GM23338 (cell line): ENCODE measurements at regions not wholly inside any gene's neighbourhood (a gene's known extent, or its start where the extent isn't known, plus 50 kb on each side); places are given as distances from the start of the nearest gene placed in this dataset.

Experiments
- ATAC-seq: fragments of 200-7000 bp; cut with Tn5 transposase; 3 replicates; pipeline ENCODE4 v1.9.1; 2020
- DNase-seq: peaks from one replicate; pipeline ENCODE4 v3.0.0-alpha.2; 2015; ENCODE audit warnings: low spot score
- H2AFZ ChIP-seq: fragments of 200-600 bp; sonication (generic); 2 replicates; pipeline ENCODE4 v1.8.0; 2016; ENCODE audit warnings: antibody characterized with exemption, mild to moderate bottlenecking, moderate library complexity
- H3F3A ChIP-seq: fragments of 200-600 bp; sonication (generic); replicated peaks from 2 replicates; pipeline ENCODE4 v1.8.0; 2017; ENCODE audit warnings: antibody characterized with exemption, mixed run types, low read depth
- H3K27ac ChIP-seq: fragments of 200-600 bp; sonication (generic); 2 replicates; pipeline ENCODE4 v1.6.1; 2016; ENCODE audit warnings: low read depth
- H3K27me3 ChIP-seq: fragments of 200-600 bp; sonication (generic); 2 replicates; pipeline ENCODE4 v1.8.0; 2016; ENCODE audit warnings: mild to moderate bottlenecking, mixed run types, moderate library complexity; ENCODE audit not compliant: insufficient read depth
- H3K36me3 ChIP-seq: fragments of 200-600 bp; sonication (generic); 2 replicates; pipeline ENCODE4 v1.8.0; 2016; ENCODE audit warnings: mild to moderate bottlenecking; ENCODE audit not compliant: insufficient read depth
- H3K4me1 ChIP-seq: fragments of 200-600 bp; sonication (generic); 2 replicates; pipeline ENCODE4 v1.8.0; 2016; ENCODE audit warnings: mild to moderate bottlenecking, moderate library complexity; ENCODE audit not compliant: insufficient read depth
- H3K4me2 ChIP-seq: fragments of 200-600 bp; sonication (generic); 2 replicates; pipeline ENCODE4 v1.7.1; 2017; ENCODE audit warnings: mixed run types
- H3K4me3 ChIP-seq: fragments of 200-600 bp; sonication (generic); 2 replicates; pipeline ENCODE4 v1.6.1; 2016; ENCODE audit warnings: mixed run types
- H3K79me2 ChIP-seq: fragments of 200-600 bp; sonication (generic); replicated peaks from 2 replicates; pipeline ENCODE4 v1.8.0; 2017; ENCODE audit warnings: mild to moderate bottlenecking; ENCODE audit not compliant: insufficient read depth
- H3K9me2 ChIP-seq: fragments of 200-600 bp; sonication (generic); 2 replicates; pipeline ENCODE4 v1.8.0; 2017; ENCODE audit not compliant: insufficient read depth
- H4K20me1 ChIP-seq: fragments of 200-600 bp; sonication (generic); replicated peaks from 2 replicates; pipeline ENCODE4 v1.8.0; 2017; ENCODE audit warnings: mild to moderate bottlenecking; ENCODE audit not compliant: insufficient read depth
- H3K27ac Mint-ChIP-seq: 2 replicates; pipeline ENCODE4 v1.8.0; 2020; ENCODE audit warnings: inconsistent platforms, mild to moderate bottlenecking, moderate library complexity, mixed read lengths
- H3K27me3 Mint-ChIP-seq: 3 replicates; pipeline ENCODE4 v1.8.0; 2022; ENCODE audit warnings: low read depth, mild to moderate bottlenecking, moderate library complexity, mixed read lengths, inconsistent platforms; ENCODE audit not compliant: insufficient read depth, poor library complexity
- H3K36me3 Mint-ChIP-seq: 3 replicates; pipeline ENCODE4 v1.8.0; 2021; ENCODE audit warnings: low read depth, mild to moderate bottlenecking, inconsistent platforms, moderate library complexity, mixed read lengths
- H3K4me1 Mint-ChIP-seq: 3 replicates; pipeline ENCODE4 v1.8.0; 2020; ENCODE audit warnings: mild to moderate bottlenecking, inconsistent platforms, mixed read lengths
- H3K4me3 Mint-ChIP-seq: 3 replicates; pipeline ENCODE4 v1.8.0; 2021; ENCODE audit warnings: moderate library complexity, mild to moderate bottlenecking, inconsistent platforms, mixed read lengths
- H3K9me3 Mint-ChIP-seq: 3 replicates; pipeline ENCODE4 v1.8.0; 2020; ENCODE audit warnings: moderate library complexity, mild to moderate bottlenecking, inconsistent platforms, mixed read lengths
- CREB1 ChIP-seq: fragments of 250-450 bp; sonication (Bioruptor Pico); IDR thresholded peaks from 2 replicates; pipeline ENCODE4 v1.5.0; 2020; ENCODE audit warnings: low read depth, mild to moderate bottlenecking, moderate library complexity
- EZH2 ChIP-seq: fragments of 200-600 bp; sonication (generic); IDR thresholded peaks from one replicate; pipeline ENCODE4 v1.8.0; 2017; ENCODE audit warnings: antibody characterized with exemption, mild to moderate bottlenecking, low read depth; ENCODE audit not compliant: unreplicated experiment
- EZH2phosphoT487 ChIP-seq: fragments of 200-600 bp; sonication (generic); IDR thresholded peaks from one replicate; pipeline ENCODE4 v1.8.1; 2018; ENCODE audit warnings: antibody characterized with exemption; ENCODE audit not compliant: unreplicated experiment
- JUNB ChIP-seq: IDR thresholded peaks from one replicate; pipeline ENCODE4 v1.6.1; 2016; ENCODE audit warnings: antibody characterized with exemption; ENCODE audit not compliant: unreplicated experiment
- NANOG ChIP-seq: IDR thresholded peaks from 2 replicates; pipeline ENCODE4 v1.6.1; 2016; ENCODE audit warnings: antibody characterized with exemption, borderline replicate concordance
- POLR2AphosphoS5 ChIP-seq: IDR thresholded peaks from 2 replicates; pipeline ENCODE4 v1.6.1; 2016; ENCODE audit warnings: antibody characterized with exemption, low read depth
- REST ChIP-seq: IDR thresholded peaks from one replicate; pipeline ENCODE4 v1.6.1; 2018; ENCODE audit warnings: antibody characterized with exemption; ENCODE audit not compliant: unreplicated experiment
- STAT1 ChIP-seq: IDR thresholded peaks from one replicate; pipeline ENCODE4 v1.6.1; 2016; ENCODE audit warnings: antibody characterized with exemption; ENCODE audit not compliant: unreplicated experiment
- ZNF114 ChIP-seq: fragments of 250-450 bp; sonication (Bioruptor Pico); IDR thresholded peaks from 2 replicates; pipeline ENCODE4 v1.5.0; 2020; ENCODE audit warnings: mild to moderate bottlenecking, moderate library complexity
- ZNF331 ChIP-seq: fragments of 250-450 bp; sonication (Bioruptor Pico); IDR thresholded peaks from 2 replicates; pipeline ENCODE4 v1.5.0; 2020; ENCODE audit warnings: low read depth, mild to moderate bottlenecking, moderate library complexity
- TF ChIP-seq, protein P1 (sequence below): IDR thresholded peaks from 2 replicates; pipeline ENCODE4 v1.6.1; 2016; ENCODE audit warnings: antibody characterized with exemption
- TF ChIP-seq, protein P2 (sequence below), 2 experiments: fragments of 200-600 bp in 1 of 2; sonication (generic) in 1 of 2; conservative IDR thresholded peaks; 2 replicates each; pipeline versions ENCODE4 v1.5.1 to v1.6.1; 2016 to 2017; ENCODE audit warnings: antibody characterized with exemption in 2 of 2, low read depth in 2 of 2, mild to moderate bottlenecking in 2 of 2, moderate library complexity in 1 of 2
- TF ChIP-seq, protein P3 (sequence below): fragments of 250-450 bp; sonication (Bioruptor Pico); IDR thresholded peaks from 2 replicates; pipeline ENCODE4 v1.5.0; 2020; ENCODE audit warnings: mild to moderate bottlenecking, moderate library complexity

GRCh38 chr12:37547611-37548010 is 769.0 kb upstream of the ALG10B start:
- H2AFZ ChIP-seq = no peak overlapping the region
- no peak overlapping the region for H3K4me2 ChIP-seq
- H3K9me2 ChIP-seq = no peaks in the 10 kb centered on the region
- H3K79me2 ChIP-seq = no peaks in the 10 kb centered on the region
- H3K4me3 ChIP-seq = no peak overlapping the region
- Mint-ChIP-seq H3K9me3 (peaks cover 98% of the 10 kb centered on the region), H3K27ac (no peak overlapping the region), H3K4me1 (no peaks in the 10 kb centered on the region), H3K4me3 (no peak overlapping the region), H3K27me3 (peaks cover 9% of the 10 kb centered on the region), H3K36me3 (peaks cover 65% of the 10 kb centered on the region)
- no peaks in the 10 kb centered on the region for H3K36me3 ChIP-seq
- H4K20me1 ChIP-seq = no peaks in the 10 kb centered on the region
- no peak for ATAC-seq
- no peaks in the 10 kb centered on the region for H3K4me1 ChIP-seq
- no peaks in the 10 kb centered on the region for H3K27me3 ChIP-seq
- no peak for DNase-seq
- H3K27ac ChIP-seq = no peak overlapping the region
- TF ChIP-seq NANOG = no peak
- no peak for TF ChIP-seq STAT1
- no peak for TF ChIP-seq CREB1 (CRISPR knock-in tag)
- TF ChIP-seq EZH2phosphoT487 = no peak
- no peak for TF ChIP-seq JUNB
- TF ChIP-seq, protein P1, sequence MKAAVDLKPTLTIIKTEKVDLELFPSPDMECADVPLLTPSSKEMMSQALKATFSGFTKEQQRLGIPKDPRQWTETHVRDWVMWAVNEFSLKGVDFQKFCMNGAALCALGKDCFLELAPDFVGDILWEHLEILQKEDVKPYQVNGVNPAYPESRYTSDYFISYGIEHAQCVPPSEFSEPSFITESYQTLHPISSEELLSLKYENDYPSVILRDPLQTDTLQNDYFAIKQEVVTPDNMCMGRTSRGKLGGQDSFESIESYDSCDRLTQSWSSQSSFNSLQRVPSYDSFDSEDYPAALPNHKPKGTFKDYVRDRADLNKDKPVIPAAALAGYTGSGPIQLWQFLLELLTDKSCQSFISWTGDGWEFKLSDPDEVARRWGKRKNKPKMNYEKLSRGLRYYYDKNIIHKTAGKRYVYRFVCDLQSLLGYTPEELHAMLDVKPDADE = no peak
- TF ChIP-seq, protein P2, sequence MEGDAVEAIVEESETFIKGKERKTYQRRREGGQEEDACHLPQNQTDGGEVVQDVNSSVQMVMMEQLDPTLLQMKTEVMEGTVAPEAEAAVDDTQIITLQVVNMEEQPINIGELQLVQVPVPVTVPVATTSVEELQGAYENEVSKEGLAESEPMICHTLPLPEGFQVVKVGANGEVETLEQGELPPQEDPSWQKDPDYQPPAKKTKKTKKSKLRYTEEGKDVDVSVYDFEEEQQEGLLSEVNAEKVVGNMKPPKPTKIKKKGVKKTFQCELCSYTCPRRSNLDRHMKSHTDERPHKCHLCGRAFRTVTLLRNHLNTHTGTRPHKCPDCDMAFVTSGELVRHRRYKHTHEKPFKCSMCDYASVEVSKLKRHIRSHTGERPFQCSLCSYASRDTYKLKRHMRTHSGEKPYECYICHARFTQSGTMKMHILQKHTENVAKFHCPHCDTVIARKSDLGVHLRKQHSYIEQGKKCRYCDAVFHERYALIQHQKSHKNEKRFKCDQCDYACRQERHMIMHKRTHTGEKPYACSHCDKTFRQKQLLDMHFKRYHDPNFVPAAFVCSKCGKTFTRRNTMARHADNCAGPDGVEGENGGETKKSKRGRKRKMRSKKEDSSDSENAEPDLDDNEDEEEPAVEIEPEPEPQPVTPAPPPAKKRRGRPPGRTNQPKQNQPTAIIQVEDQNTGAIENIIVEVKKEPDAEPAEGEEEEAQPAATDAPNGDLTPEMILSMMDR (conservative IDR thresholded peaks at IDR 0.05; ENCODE audit: low read depth in 2 of 2) = no peak
- TF ChIP-seq ZNF114 (CRISPR knock-in tag) = no peak
- TF ChIP-seq REST = no peak
- no peak for TF ChIP-seq EZH2
- TF ChIP-seq, protein P3, sequence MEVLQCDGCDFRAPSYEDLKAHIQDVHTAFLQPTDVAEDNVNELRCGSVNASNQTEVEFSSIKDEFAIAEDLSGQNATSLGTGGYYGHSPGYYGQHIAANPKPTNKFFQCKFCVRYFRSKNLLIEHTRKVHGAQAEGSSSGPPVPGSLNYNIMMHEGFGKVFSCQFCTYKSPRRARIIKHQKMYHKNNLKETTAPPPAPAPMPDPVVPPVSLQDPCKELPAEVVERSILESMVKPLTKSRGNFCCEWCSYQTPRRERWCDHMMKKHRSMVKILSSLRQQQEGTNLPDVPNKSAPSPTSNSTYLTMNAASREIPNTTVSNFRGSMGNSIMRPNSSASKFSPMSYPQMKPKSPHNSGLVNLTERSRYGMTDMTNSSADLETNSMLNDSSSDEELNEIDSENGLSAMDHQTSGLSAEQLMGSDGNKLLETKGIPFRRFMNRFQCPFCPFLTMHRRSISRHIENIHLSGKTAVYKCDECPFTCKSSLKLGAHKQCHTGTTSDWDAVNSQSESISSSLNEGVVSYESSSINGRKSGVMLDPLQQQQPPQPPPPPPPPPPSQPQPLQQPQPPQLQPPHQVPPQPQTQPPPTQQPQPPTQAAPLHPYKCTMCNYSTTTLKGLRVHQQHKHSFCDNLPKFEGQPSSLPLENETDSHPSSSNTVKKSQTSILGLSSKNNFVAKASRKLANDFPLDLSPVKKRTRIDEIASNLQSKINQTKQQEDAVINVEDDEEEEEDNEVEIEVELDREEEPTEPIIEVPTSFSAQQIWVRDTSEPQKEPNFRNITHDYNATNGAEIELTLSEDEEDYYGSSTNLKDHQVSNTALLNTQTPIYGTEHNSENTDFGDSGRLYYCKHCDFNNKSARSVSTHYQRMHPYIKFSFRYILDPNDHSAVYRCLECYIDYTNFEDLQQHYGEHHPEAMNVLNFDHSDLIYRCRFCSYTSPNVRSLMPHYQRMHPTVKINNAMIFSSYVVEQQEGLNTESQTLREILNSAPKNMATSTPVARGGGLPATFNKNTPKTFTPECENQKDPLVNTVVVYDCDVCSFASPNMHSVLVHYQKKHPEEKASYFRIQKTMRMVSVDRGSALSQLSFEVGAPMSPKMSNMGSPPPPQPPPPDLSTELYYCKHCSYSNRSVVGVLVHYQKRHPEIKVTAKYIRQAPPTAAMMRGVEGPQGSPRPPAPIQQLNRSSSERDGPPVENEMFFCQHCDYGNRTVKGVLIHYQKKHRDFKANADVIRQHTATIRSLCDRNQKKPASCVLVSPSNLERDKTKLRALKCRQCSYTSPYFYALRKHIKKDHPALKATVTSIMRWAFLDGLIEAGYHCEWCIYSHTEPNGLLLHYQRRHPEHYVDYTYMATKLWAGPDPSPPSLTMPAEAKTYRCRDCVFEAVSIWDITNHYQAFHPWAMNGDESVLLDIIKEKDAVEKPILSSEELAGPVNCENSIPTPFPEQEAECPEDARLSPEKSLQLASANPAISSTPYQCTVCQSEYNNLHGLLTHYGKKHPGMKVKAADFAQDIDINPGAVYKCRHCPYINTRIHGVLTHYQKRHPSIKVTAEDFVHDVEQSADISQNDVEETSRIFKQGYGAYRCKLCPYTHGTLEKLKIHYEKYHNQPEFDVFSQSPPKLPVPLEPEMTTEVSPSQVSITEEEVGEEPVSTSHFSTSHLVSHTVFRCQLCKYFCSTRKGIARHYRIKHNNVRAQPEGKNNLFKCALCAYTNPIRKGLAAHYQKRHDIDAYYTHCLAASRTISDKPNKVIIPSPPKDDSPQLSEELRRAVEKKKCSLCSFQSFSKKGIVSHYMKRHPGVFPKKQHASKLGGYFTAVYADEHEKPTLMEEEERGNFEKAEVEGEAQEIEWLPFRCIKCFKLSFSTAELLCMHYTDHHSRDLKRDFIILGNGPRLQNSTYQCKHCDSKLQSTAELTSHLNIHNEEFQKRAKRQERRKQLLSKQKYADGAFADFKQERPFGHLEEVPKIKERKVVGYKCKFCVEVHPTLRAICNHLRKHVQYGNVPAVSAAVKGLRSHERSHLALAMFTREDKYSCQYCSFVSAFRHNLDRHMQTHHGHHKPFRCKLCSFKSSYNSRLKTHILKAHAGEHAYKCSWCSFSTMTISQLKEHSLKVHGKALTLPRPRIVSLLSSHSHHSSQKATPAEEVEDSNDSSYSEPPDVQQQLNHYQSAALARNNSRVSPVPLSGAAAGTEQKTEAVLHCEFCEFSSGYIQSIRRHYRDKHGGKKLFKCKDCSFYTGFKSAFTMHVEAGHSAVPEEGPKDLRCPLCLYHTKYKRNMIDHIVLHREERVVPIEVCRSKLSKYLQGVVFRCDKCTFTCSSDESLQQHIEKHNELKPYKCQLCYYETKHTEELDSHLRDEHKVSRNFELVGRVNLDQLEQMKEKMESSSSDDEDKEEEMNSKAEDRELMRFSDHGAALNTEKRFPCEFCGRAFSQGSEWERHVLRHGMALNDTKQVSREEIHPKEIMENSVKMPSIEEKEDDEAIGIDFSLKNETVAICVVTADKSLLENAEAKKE = no peak
- TF ChIP-seq POLR2AphosphoS5 = no peak
- TF ChIP-seq ZNF331 (CRISPR knock-in tag) = no peak
- no peaks in the 10 kb centered on the region for H3F3A ChIP-seq
